Natural killer cell (primary cell): ENCODE measurements at regions not wholly inside any gene's neighbourhood (a gene's known extent, or its start where the extent isn't known, plus 50 kb on each side); places are given as distances from the start of the nearest gene placed in this dataset.
"Not testable (repeated sequence)": the region's sequence is repeated elsewhere in the genome, so short reads cannot be mapped to it uniquely, and the experiment has no call there.

Experiments
- ATAC-seq, 3 donors: fragments of 150-1000 bp in 2 of 3; fragments of 200-7000 bp in 1 of 3; cut with Tn5 transposase; 1 replicate in 1 of 3; 2 replicates in 2 of 3; pipeline ENCODE4 v1.10.0; 2021; ENCODE audit warnings: mild to moderate bottlenecking in 2 of 3, moderate library complexity in 2 of 3
- DNase-seq, 2 donors: peaks; one replicate each; pipeline versions ENCODE4 v3.0.0 to v3.0.0-alpha.2; 2013 to 2021; ENCODE audit warnings: mixed read lengths in 1 of 2
- H3K27ac ChIP-seq: one replicate; pipeline ENCODE4 v1.5.1; 2013; ENCODE audit warnings: mild to moderate bottlenecking, low read length
- H3K27me3 ChIP-seq: one replicate; pipeline ENCODE4 v1.6.1; 2013; ENCODE audit warnings: low read length; ENCODE audit not compliant: control insufficient read depth, insufficient read depth
- H3K36me3 ChIP-seq: one replicate; pipeline ENCODE4 v1.6.1; 2013; ENCODE audit warnings: low read length; ENCODE audit not compliant: control insufficient read depth, insufficient read depth
- H3K4me1 ChIP-seq: one replicate; pipeline ENCODE4 v1.6.1; 2013; ENCODE audit warnings: low read length; ENCODE audit not compliant: control insufficient read depth, insufficient read depth
- H3K4me3 ChIP-seq: one replicate; pipeline ENCODE4 v1.5.1; 2013; ENCODE audit warnings: low read length
- H3K9me3 ChIP-seq: one replicate; pipeline ENCODE4 v1.6.1; 2013; ENCODE audit warnings: low read length; ENCODE audit not compliant: control insufficient read depth, insufficient read depth
- H3K27ac Mint-ChIP-seq, 2 donors: one replicate each; pipeline ENCODE4 v1.8.0; 2022; ENCODE audit warnings: mild to moderate bottlenecking in 2 of 2, mixed read lengths in 2 of 2, moderate library complexity in 1 of 2
- H3K27me3 Mint-ChIP-seq, 2 donors: one replicate each; pipeline ENCODE4 v1.8.0; 2022; ENCODE audit warnings: low read depth in 2 of 2, mixed read lengths in 2 of 2
- H3K36me3 Mint-ChIP-seq: one replicate; pipeline ENCODE4 v1.8.0; 2022; ENCODE audit warnings: mixed read lengths
- H3K4me1 Mint-ChIP-seq, 2 donors: one replicate each; pipeline ENCODE4 v1.8.0; 2022; ENCODE audit warnings: mixed read lengths in 2 of 2
- H3K4me3 Mint-ChIP-seq: one replicate; pipeline ENCODE4 v1.8.0; 2022; ENCODE audit warnings: mild to moderate bottlenecking, moderate library complexity, mixed read lengths
- H3K9me3 Mint-ChIP-seq, 2 donors: one replicate each; pipeline ENCODE4 v1.8.0; 2022; ENCODE audit warnings: mixed read lengths in 2 of 2
- CTCF ChIP-seq: fragments of 200-600 bp; IDR thresholded peaks from one replicate; pipeline ENCODE4 v1.8.0; 2022; ENCODE audit warnings: antibody characterized with exemption
- WGBS: methylation state at CpG from one replicate; pipeline ENCODE4 v1.1.7; 2013; ENCODE audit warnings: missing lambda C conversion rate; ENCODE audit not compliant: insufficient coverage; 5-methylcytosine and 5-hydroxymethylcytosine counted together
- intact Hi-C: fragments of 100-400 bp; cut with micrococcal nuclease; formaldehyde crosslinking; loops from one replicate; pipeline ENCODE4 v1.14.2; 2022

GRCh38 chr2:117379928-117380327, 434.6 kb upstream of the DDX18 start:
- intact Hi-C loops = no loop called here

GRCh38 chr2:117383997-117384396, 430.5 kb upstream of the DDX18 start:
- H3K27me3 Mint-ChIP-seq, H3K36me3 Mint-ChIP-seq, H3K27ac Mint-ChIP-seq, intact Hi-C loops, H3K4me3 ChIP-seq, ATAC-seq, H3K9me3 ChIP-seq, H3K4me3 Mint-ChIP-seq, H3K27ac ChIP-seq, H3K4me1 Mint-ChIP-seq, DNase-seq, H3K36me3 ChIP-seq, H3K27me3 ChIP-seq, H3K4me1 ChIP-seq: not testable (repeated sequence)
- peaks cover 9 to 19% of the 10 kb centered on the region in 2 donors for H3K9me3 Mint-ChIP-seq
- 95% methylated on average over 12 of the region's 12 CpGs for WGBS

More at GRCh38 chr2:117379928-117380327, 434.6 kb upstream of the DDX18 start:
- peaks cover 9 to 12% of the 10 kb centered on the region in 2 donors for H3K9me3 Mint-ChIP-seq
- H3K4me1 Mint-ChIP-seq = no peaks in the 10 kb centered on the region
- no peak overlapping the region for H3K4me3 Mint-ChIP-seq
- no peaks in the 10 kb centered on the region for H3K27me3 Mint-ChIP-seq
- Histone ChIP-seq H3K4me1 (no peaks in the 10 kb centered on the region), H3K4me3 (no peak overlapping the region), H3K36me3 (no peaks in the 10 kb centered on the region), H3K27ac (no peak overlapping the region), H3K9me3 (no peaks in the 10 kb centered on the region), H3K27me3 (no peaks in the 10 kb centered on the region)
- no peaks in the 10 kb centered on the region for H3K36me3 Mint-ChIP-seq
- ATAC-seq (no peak), DNase-seq (no peak)
- no peak for TF ChIP-seq CTCF
- H3K27ac Mint-ChIP-seq = no peak overlapping the region
- WGBS = 87% methylated on average over 4 of the region's 4 CpGs

- H3K27ac ChIP-seq = no peak overlapping the region
- no peak for TF ChIP-seq CTCF
- no peak overlapping the region for H3K4me3 ChIP-seq
- no peaks in the 10 kb centered on the region for H3K27me3 Mint-ChIP-seq
- no peaks in the 10 kb centered on the region for H3K4me1 ChIP-seq
- intact Hi-C loops = no loop called here
- peaks cover 12 to 19% of the 10 kb centered on the region in 2 donors for H3K9me3 Mint-ChIP-seq
- ATAC-seq = no peak
- DNase-seq = no peak
- no peaks in the 10 kb centered on the region for H3K36me3 ChIP-seq
- peaks cover 6% of the 10 kb centered on the region for H3K36me3 Mint-ChIP-seq
- no peak overlapping the region for H3K4me3 Mint-ChIP-seq
- H3K27ac Mint-ChIP-seq = no peak overlapping the region
- H3K9me3 ChIP-seq = no peaks in the 10 kb centered on the region
- H3K4me1 Mint-ChIP-seq = no peaks in the 10 kb centered on the region
- H3K27me3 ChIP-seq = no peaks in the 10 kb centered on the region
These were observed 418.3 kb upstream of the DDX18 start for GRCh38 chr2:117396161-117396560.

GRCh38 chr2:117401582-117401981, 412.9 kb upstream of the DDX18 start:
- TF ChIP-seq CTCF = no peak
- H3K27ac Mint-ChIP-seq = no peak overlapping the region

More at GRCh38 chr2:117401582-117401981, 412.9 kb upstream of the DDX18 start:
- Mint-ChIP-seq H3K4me1 (no peaks in the 10 kb centered on the region), H3K9me3 (peaks cover 10 to 24% of the 10 kb centered on the region in 2 donors), H3K36me3 (no peaks in the 10 kb centered on the region), H3K27me3 (no peaks in the 10 kb centered on the region), H3K4me3 (no peak overlapping the region)
- H3K36me3 ChIP-seq = no peaks in the 10 kb centered on the region
- peaks cover 3% of the 10 kb centered on the region for H3K9me3 ChIP-seq
- H3K4me1 ChIP-seq = no peaks in the 10 kb centered on the region
- no peaks in the 10 kb centered on the region for H3K27me3 ChIP-seq
- no CpG with 5 or more reads among the region's 1 CpG for WGBS
- no peak overlapping the region for H3K4me3 ChIP-seq
- intact Hi-C loops = no loop called here
- ATAC-seq (no peak), DNase-seq (no peak)
- no peak overlapping the region for H3K27ac ChIP-seq
